Heart right ventricle (tissue), 16 donors: ENCODE measurements at regions not wholly inside any gene's neighbourhood (a gene's known extent, or its start where the extent isn't known, plus 50 kb on each side); places are given as distances from the start of the nearest gene placed in this dataset.

Source experiments
- ATAC-seq, 8 donors: fragments of 200-7000 bp; cut with Tn5 transposase; one replicate each; pipeline ENCODE4 v1.9.1; 2020; ENCODE audit warnings: mild to moderate bottlenecking in 8 of 8, moderate library complexity in 8 of 8, moderate number of reproducible peaks in 1 of 8
- DNase-seq, 2 donors: peaks; one replicate each; pipeline ENCODE4 v3.0.0-alpha.2; 2020
- H3K27ac ChIP-seq, 10 donors: fragments of 200-600 bp; sonication (generic) in 2 of 10; one replicate each; pipeline versions ENCODE4 v1.5.0 to v1.8.0; 2020 to 2022; ENCODE audit warnings: mild to moderate bottlenecking in 3 of 10
- H3K27me3 ChIP-seq, 7 donors: fragments of 200-600 bp; one replicate each; pipeline ENCODE4 v1.8.0; 2021 to 2022; ENCODE audit warnings: mild to moderate bottlenecking in 2 of 7
- H3K36me3 ChIP-seq, 9 donors: fragments of 200-600 bp; sonication (generic) in 1 of 9; one replicate each; pipeline versions ENCODE4 v1.5.0 to v1.8.0; 2020 to 2022; ENCODE audit warnings: mild to moderate bottlenecking in 2 of 9
- H3K4me1 ChIP-seq, 9 donors: fragments of 200-600 bp; sonication (generic) in 1 of 9; one replicate each; pipeline versions ENCODE4 v1.5.0 to v1.8.0; 2020 to 2022; ENCODE audit warnings: mild to moderate bottlenecking in 4 of 9
- H3K4me3 ChIP-seq, 10 donors: fragments of 200-600 bp; sonication (generic) in 2 of 10; one replicate each; pipeline versions ENCODE4 v1.5.0 to v1.8.0; 2020 to 2022; ENCODE audit warnings: mild to moderate bottlenecking in 7 of 10, moderate library complexity in 2 of 10
- H3K9me3 ChIP-seq, 11 donors: fragments of 200-600 bp in 10 of 11; sonication (generic) in 2 of 11; one replicate each; pipeline versions ENCODE4 v1.5.0 to v1.8.0; 2013 to 2022; ENCODE audit warnings: mild to moderate bottlenecking in 2 of 11, control low read depth in 1 of 11, moderate library complexity in 1 of 11
- WGBS, 2 donors: extraction: QIAGEN DNeasy Blood & Tissue Kit; methylation state at CpG; one replicate each; pipeline ENCODE4 v1.1.7; 2013; ENCODE audit warnings: inconsistent platforms in 1 of 2; 5-methylcytosine and 5-hydroxymethylcytosine counted together
- intact Hi-C, 10 donors: fragments of 100-400 bp; cut with DNase I; formaldehyde crosslinking; loops; one replicate each; pipeline versions ENCODE4 v1.11.1 to v1.14.2; 2022
- TF ChIP-seq, protein P1 (sequence below), 9 donors: fragments of 200-600 bp; sonication (generic) in 2 of 9; IDR thresholded peaks; one replicate each; pipeline versions ENCODE4 v1.5.0 to v1.8.0; 2021 to 2022; ENCODE audit warnings: antibody characterized with exemption in 9 of 9, mild to moderate bottlenecking in 5 of 9, moderate library complexity in 1 of 9
- donor health status: Arrhythmogenic right ventricular cardiomyopathy.
- donor health status: ischemic (EF 13 %, LVEDD 7.1; RV severe dilation, severe dysfunction).
- donor health status: healthy with polysubstance abuse.
- donor health status: DM: no; HTN: yes; CAD: no.
- donor health status: DM: no; HTN: no; CAD: no.
- donor health status: ischemic (EF 25% LVEDD 6.9; RV normal size, moderate dysfunction).
- donor health status: ischemic (EF 25% LVEDD 5.7; RV mildly dilated, moderate dysfunction).
- donor health status: healthy.
- donor health status: DM: yes; HTN: yes; CAD: no.
- donor health status: Ischemic cardiomyopathy.
- donor health status: ischemic (EF 35%, LVEDD 5.7; RV mildly dilated, moderate dysfunction).
- donor health status: nonischemic (EF 11% LVEDD 7.7; RV severe dilation, severe dysfunction).
- donor health status: DM: yes; HTN: yes; CAD: no.
- donor health status: PGD.
- donor health status: ischemic (EF 29% LVEDD 5.4; RV normal size, mild dysfunction).
- donor health status: nonischemic (EF 23%, LVEDD 6.1; RV moderate dilation, normal function).

DNA sequence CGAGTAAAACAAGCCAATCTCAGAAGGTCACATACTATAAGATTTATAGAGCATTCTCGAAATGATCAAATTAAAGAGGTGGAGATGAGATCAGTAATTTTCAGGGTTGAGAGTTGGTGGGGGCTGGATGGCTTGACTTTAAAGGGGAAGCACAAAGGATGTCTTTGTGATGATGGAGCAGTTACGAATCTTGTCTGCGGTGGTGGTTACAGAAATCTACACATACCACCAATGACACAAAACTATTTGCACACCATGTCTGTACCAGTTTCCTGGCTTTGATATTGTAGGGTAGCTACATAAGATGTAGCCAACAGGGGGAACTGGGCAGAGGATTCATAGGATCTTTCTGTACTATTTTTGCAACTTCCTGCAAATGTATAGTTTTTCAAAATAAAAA lies 190.6 kb upstream of the SMIM21 start:
- no peaks in the 10 kb centered on the region for H3K9me3 ChIP-seq
- H3K4me3 ChIP-seq = no peak overlapping the region
- TF ChIP-seq, protein P1, sequence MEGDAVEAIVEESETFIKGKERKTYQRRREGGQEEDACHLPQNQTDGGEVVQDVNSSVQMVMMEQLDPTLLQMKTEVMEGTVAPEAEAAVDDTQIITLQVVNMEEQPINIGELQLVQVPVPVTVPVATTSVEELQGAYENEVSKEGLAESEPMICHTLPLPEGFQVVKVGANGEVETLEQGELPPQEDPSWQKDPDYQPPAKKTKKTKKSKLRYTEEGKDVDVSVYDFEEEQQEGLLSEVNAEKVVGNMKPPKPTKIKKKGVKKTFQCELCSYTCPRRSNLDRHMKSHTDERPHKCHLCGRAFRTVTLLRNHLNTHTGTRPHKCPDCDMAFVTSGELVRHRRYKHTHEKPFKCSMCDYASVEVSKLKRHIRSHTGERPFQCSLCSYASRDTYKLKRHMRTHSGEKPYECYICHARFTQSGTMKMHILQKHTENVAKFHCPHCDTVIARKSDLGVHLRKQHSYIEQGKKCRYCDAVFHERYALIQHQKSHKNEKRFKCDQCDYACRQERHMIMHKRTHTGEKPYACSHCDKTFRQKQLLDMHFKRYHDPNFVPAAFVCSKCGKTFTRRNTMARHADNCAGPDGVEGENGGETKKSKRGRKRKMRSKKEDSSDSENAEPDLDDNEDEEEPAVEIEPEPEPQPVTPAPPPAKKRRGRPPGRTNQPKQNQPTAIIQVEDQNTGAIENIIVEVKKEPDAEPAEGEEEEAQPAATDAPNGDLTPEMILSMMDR (IDR thresholded peaks at IDR 0.05) = no peak
- 93 to 95% methylated on average over 4 of the region's 4 CpGs for WGBS, 2 donors
- DNase-seq (no peak), ATAC-seq (no peak)
- H3K27me3 ChIP-seq = peaks cover 0 to 6% (median 0%) of the 10 kb centered on the region in 7 donors
- H3K27ac ChIP-seq = no peak overlapping the region
- no peaks in the 10 kb centered on the region for H3K36me3 ChIP-seq
- no peaks in the 10 kb centered on the region for H3K4me1 ChIP-seq
- intact Hi-C loops = no loop called here

GRCh38 chr18:75612456-75612855 lies 185.0 kb upstream of the SMIM21 start:
- no peaks in the 10 kb centered on the region for H3K4me1 ChIP-seq
- H3K4me3 ChIP-seq = no peak overlapping the region
- H3K9me3 ChIP-seq = no peaks in the 10 kb centered on the region
- 35 to 36% methylated on average over 5 of the region's 5 CpGs for WGBS, 2 donors
- DNase-seq (no peak), ATAC-seq (no peak)
- intact Hi-C loops = no loop called here
- peaks cover 0 to 8% (median 0%) of the 10 kb centered on the region in 7 donors for H3K27me3 ChIP-seq
- TF ChIP-seq, protein P1 (IDR thresholded peaks at IDR 0.05) = no peak
- no peak overlapping the region for H3K27ac ChIP-seq
- H3K36me3 ChIP-seq = no peaks in the 10 kb centered on the region

GRCh38 chr18:75607701-75608100 lies 180.2 kb upstream of the SMIM21 start:
- ATAC-seq = no peak
- TF ChIP-seq, protein P1 (IDR thresholded peaks at IDR 0.05) = no peak
- WGBS, 2 donors = 53 to 63% methylated on average over 2 of the region's 2 CpGs
- Histone ChIP-seq H3K4me3 (no peak overlapping the region), H3K27me3 (peaks cover 0 to 8% (median 0%) of the 10 kb centered on the region in 7 donors), H3K9me3 (peaks cover 0 to 5% (median 0%) of the 10 kb centered on the region in 11 donors), H3K27ac (no peak overlapping the region), H3K4me1 (no peaks in the 10 kb centered on the region), H3K36me3 (no peaks in the 10 kb centered on the region)
- intact Hi-C loops = no loop called here
- no peak for DNase-seq

GRCh38 chr18:75592527-75592926 lies 165.0 kb upstream of the SMIM21 start:
- H3K36me3 ChIP-seq = no peaks in the 10 kb centered on the region
- no peak overlapping the region for H3K27ac ChIP-seq
- H3K9me3 ChIP-seq = peaks cover 0 to 41% (median 26%) of the 10 kb centered on the region in 11 donors
- 88 to 89% methylated on average over 3 of the region's 3 CpGs for WGBS, 2 donors
- intact Hi-C loops = no loop called here
- H3K4me1 ChIP-seq = no peaks in the 10 kb centered on the region
- peaks cover 0 to under 1% (median 0%) of the 10 kb centered on the region in 7 donors for H3K27me3 ChIP-seq
- TF ChIP-seq, protein P1 (IDR thresholded peaks at IDR 0.05) = no peak
- ATAC-seq = no peak
- H3K4me3 ChIP-seq = no peak overlapping the region
- DNase-seq = no peak
